IMR-90 (cell line): ENCODE measurements at regions not wholly inside any gene's neighbourhood (a gene's known extent, or its start where the extent isn't known, plus 50 kb on each side); places are given as distances from the start of the nearest gene placed in this dataset.
"Not testable (repeated sequence)": the region's sequence is repeated elsewhere in the genome, so short reads cannot be mapped to it uniquely, and the experiment has no call there.

ENCODE experiments used
- ATAC-seq: fragments of 200-7000 bp; cut with Tn5 transposase; 2 replicates; pipeline ENCODE4 v1.9.1; 2020; ENCODE audit warnings: low read depth, mild to moderate bottlenecking, moderate library complexity
- BruUV-seq: library from RNA; stranded (reverse); fragments of 400-500 nt; replicated peaks from 2 replicates; lab custom pipeline; 2021; lab: Mats Ljungman, UMichigan
- CTCF ChIA-PET: fragments of 300-600 bp; formaldehyde crosslinking; extraction: SDS; loops from one replicate; lab custom pipeline; 2021; ENCODE audit warnings: antibody characterized with exemption; lab: Yijun Ruan, JAX
- POLR2A ChIA-PET: fragments of 300-600 bp; sonication (Branson Sonifier 250); formaldehyde crosslinking; loops from one replicate; lab custom pipeline; 2022; ENCODE audit warnings: antibody characterized with exemption; ENCODE audit not compliant: unreplicated experiment; lab: Charles Lee
- DNase-seq: peaks from one replicate; pipeline ENCODE4 v3.0.0; 2013
- H2AFZ ChIP-seq: replicated peaks from 2 replicates; pipeline ENCODE3; 2013; ENCODE audit warnings: low read length, mild to moderate bottlenecking; ENCODE audit not compliant: poor library complexity
- H2AK5ac ChIP-seq: 2 replicates; pipeline ENCODE4 v1.6.1; 2013; ENCODE audit warnings: low read depth, low read length, inconsistent platforms
- H2AK9ac ChIP-seq: replicated peaks from 2 replicates; pipeline ENCODE3; 2013; ENCODE audit warnings: mild to moderate bottlenecking, low read depth, low read length, moderate library complexity; ENCODE audit not compliant: poor library complexity
- H2BK120ac ChIP-seq: 2 replicates; pipeline ENCODE4 v1.6.1; 2013; ENCODE audit warnings: low read depth, low read length, inconsistent platforms
- H2BK15ac ChIP-seq: 3 replicates; pipeline ENCODE4 v1.6.1; 2013; ENCODE audit warnings: low read depth, low read length, inconsistent platforms
- H2BK20ac ChIP-seq: 2 replicates; pipeline ENCODE4 v1.6.1; 2013; ENCODE audit warnings: low read depth, mild to moderate bottlenecking, inconsistent platforms, low read length, moderate library complexity
- H2BK5ac ChIP-seq: 2 replicates; pipeline ENCODE4 v1.6.1; 2013; ENCODE audit warnings: mild to moderate bottlenecking, low read depth, low read length, inconsistent platforms; ENCODE audit not compliant: poor library complexity, severe bottlenecking
- H3K14ac ChIP-seq: replicated peaks from 2 replicates; pipeline ENCODE4 v1.6.1; 2013; ENCODE audit warnings: low read depth, low read length, inconsistent platforms
- H3K18ac ChIP-seq: 2 replicates; pipeline ENCODE4 v1.6.1; 2013; ENCODE audit warnings: low read depth, low read length, control low read depth
- H3K23ac ChIP-seq: 2 replicates; pipeline ENCODE4 v1.6.1; 2013; ENCODE audit warnings: low read depth, low read length, inconsistent platforms
- H3K27ac ChIP-seq: 2 replicates; pipeline ENCODE4 v1.5.1; 2013; ENCODE audit warnings: mild to moderate bottlenecking, control low read depth, low read length; ENCODE audit not compliant: insufficient read depth
- H3K27me3 ChIP-seq: 2 replicates; pipeline ENCODE4 v1.6.1; 2013; ENCODE audit warnings: low read length; ENCODE audit not compliant: control insufficient read depth, insufficient read depth
- H3K36me3 ChIP-seq: 2 replicates; pipeline ENCODE4 v1.6.1; 2013; ENCODE audit warnings: low read length, mixed read lengths; ENCODE audit not compliant: control insufficient read depth, insufficient read depth
- H3K4ac ChIP-seq: 2 replicates; pipeline ENCODE4 v1.6.1; 2013; ENCODE audit warnings: low read depth, low read length, inconsistent platforms
- H3K4me1 ChIP-seq: 2 replicates; pipeline ENCODE4 v1.6.1; 2013; ENCODE audit warnings: low read length, mixed read lengths; ENCODE audit not compliant: control insufficient read depth, insufficient read depth
- H3K4me2 ChIP-seq: 2 replicates; pipeline ENCODE4 v1.6.1; 2013; ENCODE audit warnings: low read depth, mild to moderate bottlenecking, control low read depth, low read length, moderate library complexity
- H3K4me3 ChIP-seq: 2 replicates; pipeline ENCODE4 v1.5.1; 2013; ENCODE audit warnings: low read depth, mild to moderate bottlenecking, control low read depth, low read length, moderate library complexity; ENCODE audit not compliant: insufficient read depth
- H3K56ac ChIP-seq: 2 replicates; pipeline ENCODE4 v1.6.1; 2013; ENCODE audit warnings: low read length, inconsistent platforms; ENCODE audit not compliant: insufficient read depth; ENCODE audit errors: extremely low read depth
- H3K79me1 ChIP-seq, 2 experiments: 2 replicates each; pipeline ENCODE4 v1.6.1; 2013; ENCODE audit warnings: low read length in 2 of 2, inconsistent platforms in 1 of 2, low read depth in 1 of 2
- H3K9ac ChIP-seq: 2 replicates; pipeline ENCODE4 v1.6.1; 2013; ENCODE audit warnings: low read depth, low read length, control low read depth
- H3K9me1 ChIP-seq: 2 replicates; pipeline ENCODE4 v1.6.1; 2013; ENCODE audit warnings: low read length, inconsistent platforms; ENCODE audit not compliant: insufficient read depth
- H3K9me3 ChIP-seq: 2 replicates; pipeline ENCODE4 v1.6.1; 2013; ENCODE audit warnings: low read length; ENCODE audit not compliant: control insufficient read depth, insufficient read depth
- H4K20me1 ChIP-seq: 2 replicates; pipeline ENCODE4 v1.6.1; 2013; ENCODE audit warnings: low read length, inconsistent platforms; ENCODE audit not compliant: insufficient read depth
- H4K5ac ChIP-seq: 2 replicates; pipeline ENCODE4 v1.6.1; 2013; ENCODE audit warnings: mild to moderate bottlenecking, low read depth, low read length, control low read depth
- H4K8ac ChIP-seq, 2 experiments: 2 replicates each; pipeline ENCODE4 v1.6.1; 2013; ENCODE audit warnings: low read depth in 2 of 2, low read length in 2 of 2, control low read depth in 1 of 2, inconsistent platforms in 1 of 2
- H4K91ac ChIP-seq: 2 replicates; pipeline ENCODE4 v1.6.1; 2013; ENCODE audit warnings: low read depth, low read length, inconsistent platforms; ENCODE audit not compliant: insufficient read depth
- WGBS, 2 experiments: methylation state at CpG; one replicate each; pipeline versions ENCODE4 v1.1.5 to v1.1.7; 2013; ENCODE audit warnings: missing lambda C conversion rate in 2 of 2; ENCODE audit not compliant: insufficient read length in 1 of 2; ENCODE audit errors: extremely low coverage in 2 of 2; 5-methylcytosine and 5-hydroxymethylcytosine counted together
- dilution Hi-C: fragments of 300-500 bp; cut with HindIII; formaldehyde crosslinking; loops from one replicate; pipeline ENCODE4 v1.14.3; 2018; ENCODE audit warnings: low sequenced_read_pairs; ENCODE audit not compliant: unreplicated experiment
- in situ Hi-C: fragments of 300-500 bp; cut with MboI; formaldehyde crosslinking; loops from 3 replicates; pipeline ENCODE4 v1.14.3; 2019; ENCODE audit warnings: low sequenced_read_pairs, inconsistent platforms, mixed read lengths
- intact Hi-C: fragments of 100-400 bp; cut with micrococcal nuclease; formaldehyde crosslinking; loops from 2 replicates; pipeline ENCODE4 v1.10.0; 2022

DNA sequence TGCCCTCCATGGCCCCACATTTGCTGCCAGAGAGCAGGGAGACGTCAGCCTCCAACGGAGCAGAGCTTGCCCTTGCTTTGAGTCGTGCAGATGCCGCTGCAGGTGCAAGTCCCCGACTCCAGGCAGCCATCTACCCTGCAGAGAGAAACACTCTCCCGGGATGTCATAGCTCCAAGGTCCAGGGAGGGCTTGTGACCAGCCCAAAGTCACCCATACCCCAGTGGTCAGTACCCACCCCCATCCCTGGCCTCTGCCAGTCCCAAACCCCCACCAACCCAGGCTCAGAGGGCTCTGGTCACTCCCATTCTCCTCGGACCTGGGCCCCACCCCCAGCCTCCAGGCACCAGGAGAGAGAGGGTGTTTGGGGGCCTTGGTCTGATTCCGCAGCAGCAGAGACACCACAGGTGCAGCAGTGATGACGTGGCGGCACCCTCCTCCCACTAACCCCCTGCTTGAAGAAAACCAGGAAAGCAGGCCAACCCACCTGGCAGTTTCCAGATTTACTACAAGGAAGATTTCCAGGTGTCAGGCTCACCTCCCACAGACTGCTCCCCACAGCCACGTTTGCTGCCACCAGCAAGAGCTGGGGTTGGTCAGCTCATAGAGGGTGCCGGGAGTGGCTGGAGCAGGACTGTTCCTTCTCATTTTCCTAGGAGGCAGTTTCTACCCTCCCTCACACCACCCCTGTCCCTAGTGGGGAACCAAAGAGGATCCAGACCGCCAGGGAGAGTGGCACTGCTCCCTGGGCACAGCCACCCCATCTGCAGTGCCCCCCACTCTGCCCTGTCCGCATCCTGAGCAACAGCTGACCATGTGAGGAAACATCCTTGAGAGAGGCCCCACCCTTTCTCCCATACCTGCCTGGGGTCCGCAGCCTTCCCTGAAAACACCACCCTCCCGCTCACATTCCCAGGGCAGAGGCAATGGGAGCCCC lies 132.4 kb downstream of the TNFRSF13B start:
- not testable (repeated sequence) for BruUV-seq

DNA sequence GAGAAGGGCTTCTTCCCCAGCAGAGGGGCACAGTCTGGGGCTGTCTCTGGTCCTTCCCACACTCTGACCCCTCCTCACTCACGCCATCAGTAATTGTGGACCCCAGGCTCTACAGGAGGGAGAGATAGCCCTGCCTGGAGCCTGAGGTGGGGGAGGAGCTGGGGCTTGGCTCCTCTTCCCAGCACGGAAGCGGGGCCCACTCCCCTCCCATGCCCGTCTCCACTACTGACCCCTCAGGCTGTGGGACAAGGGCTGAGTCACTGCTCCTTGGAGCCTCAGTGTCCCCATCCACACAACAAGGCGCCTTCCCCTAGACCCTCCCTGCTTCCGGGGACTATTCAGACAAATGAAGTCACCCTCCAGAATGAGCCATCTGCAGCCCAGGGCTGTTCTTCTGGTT lies 133.1 kb downstream of the TNFRSF13B start:
- H3K23ac ChIP-seq, H3K4me2 ChIP-seq, H2BK20ac ChIP-seq, H3K4me1 ChIP-seq, H3K9me1 ChIP-seq, H3K9ac ChIP-seq, H4K91ac ChIP-seq, intact Hi-C loops, CTCF ChIA-PET, H4K8ac ChIP-seq, H3K56ac ChIP-seq, H3K14ac ChIP-seq, H4K5ac ChIP-seq, H2AFZ ChIP-seq, H2BK15ac ChIP-seq, H3K27ac ChIP-seq, H3K4me3 ChIP-seq, H2AK9ac ChIP-seq, BruUV-seq, DNase-seq, H2BK120ac ChIP-seq, H2BK5ac ChIP-seq, POLR2A ChIA-PET, H3K4ac ChIP-seq, dilution Hi-C loops, H3K79me1 ChIP-seq, H3K9me3 ChIP-seq, in situ Hi-C loops, H4K20me1 ChIP-seq, H2AK5ac ChIP-seq, H3K27me3 ChIP-seq, ATAC-seq, H3K36me3 ChIP-seq, H3K18ac ChIP-seq: not testable (repeated sequence)
- WGBS, 2 experiments = no CpG with 5 or more reads among the region's 6 CpGs

More for the DNA sequence above, 132.4 kb downstream of the TNFRSF13B start:
- H3K9me3 ChIP-seq, H4K91ac ChIP-seq, H3K4me3 ChIP-seq, H2AK5ac ChIP-seq, in situ Hi-C loops, H4K5ac ChIP-seq, POLR2A ChIA-PET, H4K20me1 ChIP-seq, H2BK5ac ChIP-seq, H3K9ac ChIP-seq, H2BK15ac ChIP-seq, H3K36me3 ChIP-seq, ATAC-seq, H3K9me1 ChIP-seq, intact Hi-C loops, H3K79me1 ChIP-seq, DNase-seq, H3K23ac ChIP-seq, H3K14ac ChIP-seq, H3K27ac ChIP-seq, H3K27me3 ChIP-seq, H3K56ac ChIP-seq, H4K8ac ChIP-seq, H3K4me2 ChIP-seq, H2BK20ac ChIP-seq, dilution Hi-C loops, H3K18ac ChIP-seq, CTCF ChIA-PET, H2AFZ ChIP-seq, H3K4ac ChIP-seq, H3K4me1 ChIP-seq, H2AK9ac ChIP-seq, H2BK120ac ChIP-seq: not testable (repeated sequence)
- WGBS, 2 experiments = no CpG with 5 or more reads among the region's 16 CpGs
